ENCODE measurements at regions not wholly inside any gene's neighbourhood (a gene's known extent, or its start where the extent isn't known, plus 50 kb on each side); places are given as distances from the start of the nearest gene placed in this dataset.

GRCh38 chr14:105850853-105851581, 324.6 kb downstream of the TMEM121 start:
- Histone ChIP-seq H3K27me3 (ENCODE audit: control insufficient read depth in 4 of 4, insufficient read depth in 4 of 4, low read length in 3 of 4) (no peaks in the 10 kb centered on the region), H3K27ac (ENCODE audit: low read depth in 1 of 2, low read length in 2 of 2) (no peak overlapping the region), H3K36me3 (ENCODE audit: control insufficient read depth in 4 of 4, insufficient read depth in 3 of 4, low read depth in 1 of 4, low read length in 3 of 4) (no peaks in the 10 kb centered on the region), H3K4me1 (ENCODE audit: control insufficient read depth in 4 of 4, insufficient read depth in 4 of 4, low read length in 3 of 4) (no peaks in the 10 kb centered on the region), H3K4me3 (ENCODE audit: low read depth in 1 of 3, low read length in 3 of 3) (no peak overlapping the region), H3K9ac (ENCODE audit: low read depth in 1 of 2, low read length in 2 of 2) (no peak overlapping the region), H3K9me3 (ENCODE audit: control insufficient read depth in 4 of 4, low read length in 3 of 4) (no peaks in the 10 kb centered on the region)
- 84% methylated on average over 27 of the region's 27 CpGs for WGBS
- TF ChIP-seq HNF4G (IDR thresholded peaks at IDR 0.05) (no peak), YY1 (IDR thresholded peaks at IDR 0.05) (no peak), MAX (IDR thresholded peaks at IDR 0.05) (no peak), TAF1 (conservative IDR thresholded peaks at IDR 0.05) (no peak), NR2F2 (IDR thresholded peaks at IDR 0.05) (no peak), ATF3 (IDR thresholded peaks at IDR 0.05) (no peak), JUND (IDR thresholded peaks at IDR 0.05) (no peak), ZBTB33 (IDR thresholded peaks at IDR 0.05) (no peak), RXRA (IDR thresholded peaks at IDR 0.05) (no peak), FOXA2 (IDR thresholded peaks at IDR 0.05) (no peak), RAD21 (IDR thresholded peaks at IDR 0.05) (no peak), GABPA (IDR thresholded peaks at IDR 0.05 in 1 of 2, conservative IDR thresholded peaks at IDR 0.05 in 1 of 2) (no peak)
- DNase-seq (ENCODE audit: low spot score) = peak; percentile 17

GRCh38 chr14:105851716-105852377, 325.5 kb downstream of the TMEM121 start:
- WGBS = 86% methylated on average over 26 of the region's 26 CpGs
- no peak overlapping the region for H3K27ac ChIP-seq (ENCODE audit: low read depth in 1 of 2, low read length in 2 of 2)
- no peaks in the 10 kb centered on the region for H3K9me3 ChIP-seq (ENCODE audit: control insufficient read depth in 4 of 4, low read length in 3 of 4)

More at GRCh38 chr14:105851716-105852377, 325.5 kb downstream of the TMEM121 start:
- no peak for DNase-seq (ENCODE audit: low spot score)
- TF ChIP-seq JUND (IDR thresholded peaks at IDR 0.05) (no peak), ZBTB33 (IDR thresholded peaks at IDR 0.05) (no peak)
- Histone ChIP-seq H3K9ac (ENCODE audit: low read depth in 1 of 2, low read length in 2 of 2) (no peak overlapping the region), H3K27me3 (ENCODE audit: control insufficient read depth in 4 of 4, insufficient read depth in 4 of 4, low read length in 3 of 4) (no peaks in the 10 kb centered on the region), H3K36me3 (ENCODE audit: control insufficient read depth in 4 of 4, insufficient read depth in 3 of 4, low read depth in 1 of 4, low read length in 3 of 4) (no peaks in the 10 kb centered on the region), H3K4me1 (ENCODE audit: control insufficient read depth in 4 of 4, insufficient read depth in 4 of 4, low read length in 3 of 4) (no peaks in the 10 kb centered on the region), H3K4me3 (ENCODE audit: low read depth in 1 of 3, low read length in 3 of 3) (no peak overlapping the region)
